ENCODE measurements at regions not wholly inside any gene's neighbourhood (a gene's known extent, or its start where the extent isn't known, plus 50 kb on each side); places are given as distances from the start of the nearest gene placed in this dataset.

DNA sequence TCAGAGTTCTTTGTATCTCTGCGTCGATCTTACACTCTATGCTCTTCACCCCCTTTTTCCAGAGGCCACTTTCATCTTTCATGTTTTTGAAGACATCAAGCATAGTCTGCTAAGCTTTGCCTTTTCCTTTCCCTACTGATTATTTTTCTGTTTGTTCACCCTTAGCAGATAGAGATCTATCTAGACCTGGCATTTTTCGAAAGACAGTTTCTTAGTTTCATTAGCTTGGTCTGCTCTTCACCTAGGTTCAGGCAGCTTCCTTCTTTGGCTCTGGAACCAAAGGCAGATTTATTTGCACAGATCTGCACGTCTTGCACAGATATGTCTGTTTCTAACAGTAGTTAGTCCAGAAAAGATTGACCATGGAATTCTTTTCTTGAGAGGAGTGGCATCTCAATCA lies 122.7 kb upstream of the HS3ST5 start:
- no peak for TF ChIP-seq POLR2AphosphoS5 (IDR thresholded peaks at IDR 0.05; ENCODE audit: low read depth, low read length)
- TF ChIP-seq, protein P1, sequence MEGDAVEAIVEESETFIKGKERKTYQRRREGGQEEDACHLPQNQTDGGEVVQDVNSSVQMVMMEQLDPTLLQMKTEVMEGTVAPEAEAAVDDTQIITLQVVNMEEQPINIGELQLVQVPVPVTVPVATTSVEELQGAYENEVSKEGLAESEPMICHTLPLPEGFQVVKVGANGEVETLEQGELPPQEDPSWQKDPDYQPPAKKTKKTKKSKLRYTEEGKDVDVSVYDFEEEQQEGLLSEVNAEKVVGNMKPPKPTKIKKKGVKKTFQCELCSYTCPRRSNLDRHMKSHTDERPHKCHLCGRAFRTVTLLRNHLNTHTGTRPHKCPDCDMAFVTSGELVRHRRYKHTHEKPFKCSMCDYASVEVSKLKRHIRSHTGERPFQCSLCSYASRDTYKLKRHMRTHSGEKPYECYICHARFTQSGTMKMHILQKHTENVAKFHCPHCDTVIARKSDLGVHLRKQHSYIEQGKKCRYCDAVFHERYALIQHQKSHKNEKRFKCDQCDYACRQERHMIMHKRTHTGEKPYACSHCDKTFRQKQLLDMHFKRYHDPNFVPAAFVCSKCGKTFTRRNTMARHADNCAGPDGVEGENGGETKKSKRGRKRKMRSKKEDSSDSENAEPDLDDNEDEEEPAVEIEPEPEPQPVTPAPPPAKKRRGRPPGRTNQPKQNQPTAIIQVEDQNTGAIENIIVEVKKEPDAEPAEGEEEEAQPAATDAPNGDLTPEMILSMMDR (IDR thresholded peaks at IDR 0.05), result no peak
- TF ChIP-seq, protein P2, sequence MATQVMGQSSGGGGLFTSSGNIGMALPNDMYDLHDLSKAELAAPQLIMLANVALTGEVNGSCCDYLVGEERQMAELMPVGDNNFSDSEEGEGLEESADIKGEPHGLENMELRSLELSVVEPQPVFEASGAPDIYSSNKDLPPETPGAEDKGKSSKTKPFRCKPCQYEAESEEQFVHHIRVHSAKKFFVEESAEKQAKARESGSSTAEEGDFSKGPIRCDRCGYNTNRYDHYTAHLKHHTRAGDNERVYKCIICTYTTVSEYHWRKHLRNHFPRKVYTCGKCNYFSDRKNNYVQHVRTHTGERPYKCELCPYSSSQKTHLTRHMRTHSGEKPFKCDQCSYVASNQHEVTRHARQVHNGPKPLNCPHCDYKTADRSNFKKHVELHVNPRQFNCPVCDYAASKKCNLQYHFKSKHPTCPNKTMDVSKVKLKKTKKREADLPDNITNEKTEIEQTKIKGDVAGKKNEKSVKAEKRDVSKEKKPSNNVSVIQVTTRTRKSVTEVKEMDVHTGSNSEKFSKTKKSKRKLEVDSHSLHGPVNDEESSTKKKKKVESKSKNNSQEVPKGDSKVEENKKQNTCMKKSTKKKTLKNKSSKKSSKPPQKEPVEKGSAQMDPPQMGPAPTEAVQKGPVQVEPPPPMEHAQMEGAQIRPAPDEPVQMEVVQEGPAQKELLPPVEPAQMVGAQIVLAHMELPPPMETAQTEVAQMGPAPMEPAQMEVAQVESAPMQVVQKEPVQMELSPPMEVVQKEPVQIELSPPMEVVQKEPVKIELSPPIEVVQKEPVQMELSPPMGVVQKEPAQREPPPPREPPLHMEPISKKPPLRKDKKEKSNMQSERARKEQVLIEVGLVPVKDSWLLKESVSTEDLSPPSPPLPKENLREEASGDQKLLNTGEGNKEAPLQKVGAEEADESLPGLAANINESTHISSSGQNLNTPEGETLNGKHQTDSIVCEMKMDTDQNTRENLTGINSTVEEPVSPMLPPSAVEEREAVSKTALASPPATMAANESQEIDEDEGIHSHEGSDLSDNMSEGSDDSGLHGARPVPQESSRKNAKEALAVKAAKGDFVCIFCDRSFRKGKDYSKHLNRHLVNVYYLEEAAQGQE (IDR thresholded peaks at IDR 0.05; ENCODE audit: insufficient read depth in 1 of 2, low read depth in 2 of 2, low read length in 1 of 2), result no peak
